H9 (cell line): ENCODE measurements at regions not wholly inside any gene's neighbourhood (a gene's known extent, or its start where the extent isn't known, plus 50 kb on each side); places are given as distances from the start of the nearest gene placed in this dataset.

Experiments used
- DNase-seq: peaks from one replicate; pipeline ENCODE4 v3.0.0-alpha.2; 2017
- H2AFZ ChIP-seq: one replicate; pipeline ENCODE4 v1.6.1; 2013; ENCODE audit warnings: mild to moderate bottlenecking, low read length, control low read depth, moderate library complexity
- H2AK5ac ChIP-seq: 2 replicates; pipeline ENCODE4 v1.6.1; 2013; ENCODE audit warnings: low read length, control low read depth, mixed read lengths; ENCODE audit not compliant: insufficient read length
- H2BK120ac ChIP-seq: one replicate; pipeline ENCODE4 v1.6.1; 2013; ENCODE audit warnings: low read depth, mild to moderate bottlenecking, low read length, control low read depth, inconsistent platforms; ENCODE audit not compliant: poor library complexity, severe bottlenecking
- H2BK12ac ChIP-seq: 2 replicates; pipeline ENCODE4 v1.6.1; 2013; ENCODE audit warnings: low read length, control low read depth, mixed read lengths, low read depth; ENCODE audit not compliant: insufficient read length
- H2BK15ac ChIP-seq: 2 replicates; pipeline ENCODE4 v1.6.1; 2013; ENCODE audit warnings: low read depth, low read length, control low read depth
- H2BK20ac ChIP-seq: one replicate; pipeline ENCODE4 v1.6.1; 2013; ENCODE audit warnings: low read depth, mild to moderate bottlenecking, low read length, control low read depth, inconsistent platforms; ENCODE audit not compliant: poor library complexity, severe bottlenecking
- H2BK5ac ChIP-seq: 2 replicates; pipeline ENCODE4 v1.6.1; 2013; ENCODE audit warnings: low read length, control low read depth, mixed read lengths; ENCODE audit not compliant: insufficient read length
- H3K14ac ChIP-seq: 2 replicates; pipeline ENCODE4 v1.6.1; 2013; ENCODE audit warnings: low read length, control low read depth; ENCODE audit not compliant: insufficient read depth
- H3K18ac ChIP-seq: 2 replicates; pipeline ENCODE4 v1.6.1; 2013; ENCODE audit warnings: low read depth, mild to moderate bottlenecking, mixed read lengths, low read length, control low read depth; ENCODE audit not compliant: insufficient read length
- H3K23ac ChIP-seq: 2 replicates; pipeline ENCODE4 v1.6.1; 2013; ENCODE audit warnings: low read length, control low read depth, mixed read lengths, low read depth; ENCODE audit not compliant: insufficient read length
- H3K23me2 ChIP-seq: 2 replicates; pipeline ENCODE4 v1.6.1; 2013; ENCODE audit warnings: low read depth, mild to moderate bottlenecking, mixed read lengths, low read length, control low read depth; ENCODE audit not compliant: insufficient read length, poor library complexity, severe bottlenecking
- H3K27ac ChIP-seq: 2 replicates; pipeline ENCODE4 v1.5.1; 2013; ENCODE audit warnings: low read length, control low read depth, mixed read lengths, low read depth; ENCODE audit not compliant: insufficient read length
- H3K27me3 ChIP-seq: 2 replicates; pipeline ENCODE4 v1.6.1; 2013; ENCODE audit warnings: low read length, control low read depth, inconsistent platforms; ENCODE audit not compliant: insufficient read depth
- H3K4ac ChIP-seq: 2 replicates; pipeline ENCODE4 v1.6.1; 2013; ENCODE audit warnings: low read depth, mild to moderate bottlenecking, control low read depth, inconsistent platforms, low read length, moderate library complexity
- H3K4me1 ChIP-seq: 2 replicates; pipeline ENCODE4 v1.6.1; 2013; ENCODE audit warnings: low read length, control low read depth, inconsistent platforms; ENCODE audit not compliant: insufficient read depth
- H3K4me2 ChIP-seq: 2 replicates; pipeline ENCODE4 v1.6.1; 2013; ENCODE audit warnings: low read length, control low read depth, mixed read lengths; ENCODE audit not compliant: insufficient read length, insufficient read depth
- H3K56ac ChIP-seq: 2 replicates; pipeline ENCODE4 v1.6.1; 2013; ENCODE audit warnings: low read depth, mild to moderate bottlenecking, mixed read lengths, low read length, control low read depth; ENCODE audit not compliant: insufficient read length
- H3K79me1 ChIP-seq: 2 replicates; pipeline ENCODE4 v1.6.1; 2013; ENCODE audit warnings: low read depth, mild to moderate bottlenecking, moderate library complexity, low read length, control low read depth, inconsistent platforms; ENCODE audit not compliant: insufficient read depth, poor library complexity, severe bottlenecking
- H3K79me2 ChIP-seq: 2 replicates; pipeline ENCODE4 v1.6.1; 2013; ENCODE audit warnings: low read length, control low read depth, inconsistent platforms; ENCODE audit not compliant: insufficient read depth
- H3K9ac ChIP-seq: 2 replicates; pipeline ENCODE4 v1.6.1; 2013; ENCODE audit warnings: low read length, control low read depth, mixed read lengths; ENCODE audit not compliant: insufficient read length; ENCODE audit errors: extremely low read depth
- H3K9me3 ChIP-seq: one replicate; pipeline ENCODE4 v1.6.1; 2013; ENCODE audit warnings: low read depth, low read length, inconsistent platforms; ENCODE audit not compliant: control insufficient read depth
- H3T11ph ChIP-seq: one replicate; pipeline ENCODE4 v1.6.1; 2013; ENCODE audit warnings: mild to moderate bottlenecking, low read length, control low read depth, inconsistent platforms
- H4K20me1 ChIP-seq: one replicate; pipeline ENCODE4 v1.6.1; 2013; ENCODE audit not compliant: control insufficient read depth, insufficient read length, insufficient read depth
- H4K5ac ChIP-seq: 2 replicates; pipeline ENCODE4 v1.6.1; 2013; ENCODE audit warnings: low read depth, mild to moderate bottlenecking, mixed read lengths, low read length, control low read depth; ENCODE audit not compliant: insufficient read length
- H4K8ac ChIP-seq: replicated peaks from 2 replicates; pipeline ENCODE4 v1.6.1; 2013; ENCODE audit warnings: low read length, control low read depth, mixed read lengths, low read depth; ENCODE audit not compliant: insufficient read length
- H4K91ac ChIP-seq: 2 replicates; pipeline ENCODE4 v1.6.1; 2013; ENCODE audit warnings: low read depth, mild to moderate bottlenecking, moderate library complexity, mixed read lengths, low read length, control low read depth; ENCODE audit not compliant: insufficient read length
- H3K27ac Mint-ChIP-seq, 3 experiments: 2 replicates in 2 of 3; 3 replicates in 1 of 3; pipeline ENCODE4 v1.8.0; 2020 to 2021; ENCODE audit warnings: mixed read lengths in 3 of 3, mild to moderate bottlenecking in 1 of 3, moderate library complexity in 1 of 3
- H3K27me3 Mint-ChIP-seq: 2 replicates; pipeline ENCODE4 v1.8.0; 2021; ENCODE audit warnings: low read depth, mild to moderate bottlenecking, moderate library complexity, mixed read lengths
- H3K36me3 Mint-ChIP-seq, 3 experiments: 2 replicates in 2 of 3; 3 replicates in 1 of 3; pipeline ENCODE4 v1.8.0; 2020 to 2021; ENCODE audit warnings: low read depth in 3 of 3, mixed read lengths in 3 of 3; ENCODE audit not compliant: insufficient read depth in 1 of 3
- H3K4me1 Mint-ChIP-seq, 2 experiments: 2 replicates each; pipeline ENCODE4 v1.8.0; 2020; ENCODE audit warnings: mixed read lengths in 2 of 2
- H3K4me3 Mint-ChIP-seq, 2 experiments: 2 replicates in 1 of 2; 3 replicates in 1 of 2; pipeline ENCODE4 v1.8.0; 2020 to 2021; ENCODE audit warnings: mild to moderate bottlenecking in 2 of 2, mixed read lengths in 2 of 2, moderate library complexity in 1 of 2
- H3K9me3 Mint-ChIP-seq, 2 experiments: 2 replicates in 1 of 2; 3 replicates in 1 of 2; pipeline ENCODE4 v1.8.0; 2020; ENCODE audit warnings: mild to moderate bottlenecking in 2 of 2, mixed read lengths in 2 of 2, moderate library complexity in 1 of 2
- CTCF ChIP-seq: fragments of 200-600 bp; sonication (generic); conservative IDR thresholded peaks from 3 replicates; pipeline ENCODE4 v1.8.0; 2021; ENCODE audit warnings: antibody characterized with exemption, mild to moderate bottlenecking
- WGBS: extraction: QIAGEN DNeasy Blood & Tissue Kit; methylation state at CpG from one replicate; pipeline ENCODE4 v1.1.7; 2013; ENCODE audit warnings: missing lambda C conversion rate, low lambda C conversion rate, mixed read lengths; ENCODE audit not compliant: insufficient read length; ENCODE audit errors: extremely low coverage; 5-methylcytosine and 5-hydroxymethylcytosine counted together

- no peaks in the 10 kb centered on the region for H3K79me1 ChIP-seq
- H2BK12ac ChIP-seq: no peak overlapping the region
- no peak overlapping the region for H2AK5ac ChIP-seq
- no peak overlapping the region for H3K27ac Mint-ChIP-seq
- no peak overlapping the region for H3K4ac ChIP-seq
- no peak overlapping the region for H3K9ac ChIP-seq
- no peak overlapping the region for H3K23ac ChIP-seq
- H3K23me2 ChIP-seq: no peaks in the 10 kb centered on the region
- no peak overlapping the region for H3K27ac ChIP-seq
- no peak overlapping the region for H2AFZ ChIP-seq
- H3K4me1 Mint-ChIP-seq: 0 out of 4 replicates have a peak, but pooled peaks cover 0 to 4% of the 10 kb centered on the region in 2 experiments
- H3K4me2 ChIP-seq: no peak overlapping the region
- H3K14ac ChIP-seq: no peak overlapping the region
- no peak overlapping the region for H2BK5ac ChIP-seq
- no peak overlapping the region for H4K91ac ChIP-seq
- TF ChIP-seq CTCF: no peak
- H3K9me3 Mint-ChIP-seq: no peaks in the 10 kb centered on the region
- no peak overlapping the region for H4K5ac ChIP-seq
- whole genome bisulfite sequencing: no CpG with 5 or more reads among the region's 3 CpGs
- no peak overlapping the region for H2BK20ac ChIP-seq
- no peak overlapping the region for H2BK120ac ChIP-seq
- H3K27me3 ChIP-seq: no peaks in the 10 kb centered on the region
- no peak for DNase-seq
- no peaks in the 10 kb centered on the region for H4K20me1 ChIP-seq
- no peak overlapping the region for H3K18ac ChIP-seq
- no peak overlapping the region for H4K8ac ChIP-seq
- H2BK15ac ChIP-seq: no peak overlapping the region
- no peaks in the 10 kb centered on the region for H3K79me2 ChIP-seq
- H3K56ac ChIP-seq: no peak overlapping the region
- no peaks in the 10 kb centered on the region for H3K4me1 ChIP-seq
- no peaks in the 10 kb centered on the region for H3K27me3 Mint-ChIP-seq
- H3K36me3 Mint-ChIP-seq: no peaks in the 10 kb centered on the region
- no peaks in the 10 kb centered on the region for H3K9me3 ChIP-seq
- no peak overlapping the region for H3T11ph ChIP-seq
- H3K4me3 Mint-ChIP-seq: no peak overlapping the region
Observed at GRCh38 chr5:58236498-58236897, 223.4 kb downstream of the PLK2 start.
